ENCODE measurements at regions not wholly inside any gene's neighbourhood (a gene's known extent, or its start where the extent isn't known, plus 50 kb on each side); places are given as distances from the start of the nearest gene placed in this dataset.

DNA sequence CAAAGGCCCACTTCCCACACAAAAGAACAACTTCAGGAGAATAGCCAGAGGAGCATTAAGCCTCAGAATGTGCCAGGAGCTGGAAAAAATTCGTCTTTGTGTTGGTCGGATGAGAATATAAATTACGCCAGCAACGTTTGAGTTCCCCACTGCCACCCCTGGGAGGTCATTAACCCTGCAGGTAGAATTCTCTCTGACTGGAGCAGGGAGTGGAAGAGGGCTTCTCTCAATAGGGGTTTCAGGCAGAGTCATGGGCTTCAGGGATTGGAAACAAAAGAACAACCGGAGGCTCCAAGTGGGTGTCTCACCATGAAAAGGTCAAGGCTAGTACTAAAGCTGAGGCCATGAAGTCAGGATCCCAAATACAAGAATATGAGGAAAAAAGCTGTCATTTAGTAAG is 69.0 kb upstream of the DDX18 start:
- no peak for DNase-seq (ENCODE audit: low read depth in 6 of 9, low spot score in 9 of 9)
- H3K36me3 ChIP-seq (ENCODE audit: control insufficient read depth in 2 of 2, insufficient read depth in 2 of 2, low read length in 1 of 2) = no peaks in the 10 kb centered on the region
- H3K27ac ChIP-seq (ENCODE audit: low read depth in 1 of 2, low read length in 1 of 2) = no peak overlapping the region
- H3K27me3 ChIP-seq (ENCODE audit: control insufficient read depth in 2 of 2, insufficient read depth in 1 of 2, low read length in 1 of 2) = no peaks in the 10 kb centered on the region
- no peaks in the 10 kb centered on the region for H3K4me1 ChIP-seq (ENCODE audit: control insufficient read depth in 2 of 2, insufficient read depth in 2 of 2, low read length in 2 of 2)
- no peak overlapping the region for H3K4me3 ChIP-seq (ENCODE audit: low read length in 2 of 2)
- 65% methylated on average over 5 of the region's 5 CpGs for WGBS
- H3K9me3 ChIP-seq (ENCODE audit: control insufficient read depth in 2 of 2, insufficient read depth in 1 of 2, low read length in 1 of 2) = no peaks in the 10 kb centered on the region

DNA sequence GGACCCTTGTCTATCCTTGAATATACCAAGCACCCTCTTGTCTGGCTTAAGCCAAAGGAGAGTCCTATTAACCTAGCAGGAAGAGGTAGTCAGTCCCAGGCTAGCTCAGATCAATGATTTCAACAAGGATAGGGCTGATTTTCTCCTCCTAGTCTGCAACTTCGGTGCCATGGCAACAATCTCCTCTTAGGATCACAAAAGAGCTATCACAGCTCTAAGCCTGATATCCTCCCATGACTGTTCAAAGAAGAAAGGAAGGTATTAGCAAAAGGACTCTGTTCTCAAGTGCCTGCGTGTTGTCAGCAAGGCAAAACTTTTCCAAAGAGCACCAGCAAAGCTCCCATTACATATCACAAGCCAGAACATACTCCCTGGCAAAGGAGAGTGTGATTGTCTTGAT is 58.7 kb upstream of the DDX18 start:
- no peak overlapping the region for H3K4me3 ChIP-seq (ENCODE audit: low read length in 2 of 2)
- no peaks in the 10 kb centered on the region for H3K9me3 ChIP-seq (ENCODE audit: control insufficient read depth in 2 of 2, insufficient read depth in 1 of 2, low read length in 1 of 2)
- no peak for DNase-seq (ENCODE audit: low read depth in 6 of 9, low spot score in 9 of 9)
- 77% methylated on average over 2 of the region's 2 CpGs for WGBS
- H3K4me1 ChIP-seq (ENCODE audit: control insufficient read depth in 2 of 2, insufficient read depth in 2 of 2, low read length in 2 of 2) = no peaks in the 10 kb centered on the region
- H3K27me3 ChIP-seq (ENCODE audit: control insufficient read depth in 2 of 2, insufficient read depth in 1 of 2, low read length in 1 of 2) = no peaks in the 10 kb centered on the region
- no peaks in the 10 kb centered on the region for H3K36me3 ChIP-seq (ENCODE audit: control insufficient read depth in 2 of 2, insufficient read depth in 2 of 2, low read length in 1 of 2)
- H3K27ac ChIP-seq (ENCODE audit: low read depth in 1 of 2, low read length in 1 of 2) = no peak overlapping the region

DNA sequence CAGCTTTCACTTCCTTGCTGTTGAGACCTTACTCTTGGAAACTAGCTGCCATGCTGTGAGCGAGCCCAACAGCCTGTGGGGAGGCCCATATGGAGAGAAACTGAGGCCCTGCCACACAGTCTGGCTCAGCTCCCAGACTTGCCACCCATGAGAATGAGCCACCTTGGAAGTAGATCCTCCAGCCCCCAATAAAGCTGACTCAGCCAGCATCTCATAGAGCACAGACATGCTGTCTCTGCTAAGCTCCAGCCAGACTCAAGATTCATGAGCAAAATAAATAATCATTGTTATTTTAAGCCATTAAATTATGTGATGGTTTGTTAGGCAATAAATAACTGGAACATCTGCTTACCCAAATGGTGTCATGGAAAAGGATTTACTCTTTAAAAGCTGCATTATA is 53.6 kb upstream of the DDX18 start:
- no peak for DNase-seq (ENCODE audit: low read depth in 6 of 9, low spot score in 9 of 9)
- Histone ChIP-seq H3K4me1 (ENCODE audit: control insufficient read depth in 2 of 2, insufficient read depth in 2 of 2, low read length in 2 of 2) (no peaks in the 10 kb centered on the region), H3K27me3 (ENCODE audit: control insufficient read depth in 2 of 2, insufficient read depth in 1 of 2, low read length in 1 of 2) (no peaks in the 10 kb centered on the region), H3K9me3 (ENCODE audit: control insufficient read depth in 2 of 2, insufficient read depth in 1 of 2, low read length in 1 of 2) (no peaks in the 10 kb centered on the region), H3K36me3 (ENCODE audit: control insufficient read depth in 2 of 2, insufficient read depth in 2 of 2, low read length in 1 of 2) (no peaks in the 10 kb centered on the region), H3K4me3 (ENCODE audit: low read length in 2 of 2) (no peak overlapping the region), H3K27ac (ENCODE audit: low read depth in 1 of 2, low read length in 1 of 2) (no peak overlapping the region)
- 71% methylated on average over 1 of the region's 1 CpG for WGBS

DNA sequence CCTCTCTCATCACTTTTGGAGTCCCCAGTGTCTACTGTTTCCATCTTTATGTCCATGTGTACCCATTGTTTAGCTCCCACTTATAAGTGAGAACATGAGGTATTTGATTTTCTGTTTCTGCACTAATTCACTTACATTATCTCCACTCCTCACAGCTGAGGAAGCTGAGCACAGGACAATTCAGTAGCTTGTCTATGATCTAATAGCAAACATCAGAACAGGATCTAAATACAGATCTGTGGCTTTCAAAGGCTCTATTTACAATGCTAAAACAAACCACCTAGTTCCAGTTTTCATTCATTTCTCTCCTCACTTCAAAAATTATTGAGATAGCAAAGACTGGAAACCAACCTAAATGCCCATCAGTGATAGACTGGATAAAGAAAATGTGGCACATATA is 52.0 kb upstream of the DDX18 start:
- no peak overlapping the region for H3K4me3 ChIP-seq (ENCODE audit: low read length in 2 of 2)
- no peaks in the 10 kb centered on the region for H3K36me3 ChIP-seq (ENCODE audit: control insufficient read depth in 2 of 2, insufficient read depth in 2 of 2, low read length in 1 of 2)
- DNase-seq (ENCODE audit: low read depth in 6 of 9, low spot score in 9 of 9) = no peak
- no peaks in the 10 kb centered on the region for H3K9me3 ChIP-seq (ENCODE audit: control insufficient read depth in 2 of 2, insufficient read depth in 1 of 2, low read length in 1 of 2)
- H3K27ac ChIP-seq (ENCODE audit: low read depth in 1 of 2, low read length in 1 of 2) = no peak overlapping the region
- no peaks in the 10 kb centered on the region for H3K4me1 ChIP-seq (ENCODE audit: control insufficient read depth in 2 of 2, insufficient read depth in 2 of 2, low read length in 2 of 2)
- H3K27me3 ChIP-seq (ENCODE audit: control insufficient read depth in 2 of 2, insufficient read depth in 1 of 2, low read length in 1 of 2) = no peaks in the 10 kb centered on the region

GRCh38 chr2:117763804-117764203 is 50.7 kb upstream of the DDX18 start:
- Histone ChIP-seq H3K36me3 (ENCODE audit: control insufficient read depth in 2 of 2, insufficient read depth in 2 of 2, low read length in 1 of 2) (no peaks in the 10 kb centered on the region), H3K27ac (ENCODE audit: low read depth in 1 of 2, low read length in 1 of 2) (no peak overlapping the region), H3K9me3 (ENCODE audit: control insufficient read depth in 2 of 2, insufficient read depth in 1 of 2, low read length in 1 of 2) (no peaks in the 10 kb centered on the region), H3K4me3 (ENCODE audit: low read length in 2 of 2) (no peak overlapping the region), H3K4me1 (ENCODE audit: control insufficient read depth in 2 of 2, insufficient read depth in 2 of 2, low read length in 2 of 2) (no peaks in the 10 kb centered on the region), H3K27me3 (ENCODE audit: control insufficient read depth in 2 of 2, insufficient read depth in 1 of 2, low read length in 1 of 2) (no peaks in the 10 kb centered on the region)
- DNase-seq (ENCODE audit: low read depth in 6 of 9, low spot score in 9 of 9) = no peak
- 71% methylated on average over 4 of the region's 4 CpGs for WGBS

Measured in thymus (tissue), 11 donors.